ENCODE measurements at regions not wholly inside any gene's neighbourhood (a gene's known extent, or its start where the extent isn't known, plus 50 kb on each side); places are given as distances from the start of the nearest gene placed in this dataset.

DNA sequence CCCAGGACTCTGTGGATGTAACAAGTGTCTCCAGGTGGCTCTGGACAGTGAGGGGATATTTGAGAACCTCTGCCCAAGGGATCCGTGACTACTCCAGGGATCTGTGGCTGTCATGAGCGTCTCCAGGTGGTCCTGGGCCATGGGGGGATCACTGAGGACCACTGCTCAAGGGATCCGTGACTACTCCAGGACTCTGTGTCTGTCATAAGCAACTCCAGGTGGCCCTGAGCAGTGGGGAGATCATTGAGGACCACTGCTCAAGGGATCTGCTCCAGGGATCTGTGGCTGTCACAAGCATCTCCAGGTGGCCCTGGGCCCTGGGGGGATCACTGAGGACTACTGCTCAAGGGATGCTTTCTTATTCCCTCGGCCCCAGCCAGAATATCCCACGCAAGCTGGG lies 133.2 kb upstream of the ADARB2 start (continued):
- TF ChIP-seq, protein P1, sequence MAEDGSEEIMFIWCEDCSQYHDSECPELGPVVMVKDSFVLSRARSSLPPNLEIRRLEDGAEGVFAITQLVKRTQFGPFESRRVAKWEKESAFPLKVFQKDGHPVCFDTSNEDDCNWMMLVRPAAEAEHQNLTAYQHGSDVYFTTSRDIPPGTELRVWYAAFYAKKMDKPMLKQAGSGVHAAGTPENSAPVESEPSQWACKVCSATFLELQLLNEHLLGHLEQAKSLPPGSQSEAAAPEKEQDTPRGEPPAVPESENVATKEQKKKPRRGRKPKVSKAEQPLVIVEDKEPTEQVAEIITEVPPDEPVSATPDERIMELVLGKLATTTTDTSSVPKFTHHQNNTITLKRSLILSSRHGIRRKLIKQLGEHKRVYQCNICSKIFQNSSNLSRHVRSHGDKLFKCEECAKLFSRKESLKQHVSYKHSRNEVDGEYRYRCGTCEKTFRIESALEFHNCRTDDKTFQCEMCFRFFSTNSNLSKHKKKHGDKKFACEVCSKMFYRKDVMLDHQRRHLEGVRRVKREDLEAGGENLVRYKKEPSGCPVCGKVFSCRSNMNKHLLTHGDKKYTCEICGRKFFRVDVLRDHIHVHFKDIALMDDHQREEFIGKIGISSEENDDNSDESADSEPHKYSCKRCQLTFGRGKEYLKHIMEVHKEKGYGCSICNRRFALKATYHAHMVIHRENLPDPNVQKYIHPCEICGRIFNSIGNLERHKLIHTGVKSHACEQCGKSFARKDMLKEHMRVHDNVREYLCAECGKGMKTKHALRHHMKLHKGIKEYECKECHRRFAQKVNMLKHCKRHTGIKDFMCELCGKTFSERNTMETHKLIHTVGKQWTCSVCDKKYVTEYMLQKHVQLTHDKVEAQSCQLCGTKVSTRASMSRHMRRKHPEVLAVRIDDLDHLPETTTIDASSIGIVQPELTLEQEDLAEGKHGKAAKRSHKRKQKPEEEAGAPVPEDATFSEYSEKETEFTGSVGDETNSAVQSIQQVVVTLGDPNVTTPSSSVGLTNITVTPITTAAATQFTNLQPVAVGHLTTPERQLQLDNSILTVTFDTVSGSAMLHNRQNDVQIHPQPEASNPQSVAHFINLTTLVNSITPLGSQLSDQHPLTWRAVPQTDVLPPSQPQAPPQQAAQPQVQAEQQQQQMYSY (CRISPR knock-in tag; IDR thresholded peaks at IDR 0.05), result no peak

DNA sequence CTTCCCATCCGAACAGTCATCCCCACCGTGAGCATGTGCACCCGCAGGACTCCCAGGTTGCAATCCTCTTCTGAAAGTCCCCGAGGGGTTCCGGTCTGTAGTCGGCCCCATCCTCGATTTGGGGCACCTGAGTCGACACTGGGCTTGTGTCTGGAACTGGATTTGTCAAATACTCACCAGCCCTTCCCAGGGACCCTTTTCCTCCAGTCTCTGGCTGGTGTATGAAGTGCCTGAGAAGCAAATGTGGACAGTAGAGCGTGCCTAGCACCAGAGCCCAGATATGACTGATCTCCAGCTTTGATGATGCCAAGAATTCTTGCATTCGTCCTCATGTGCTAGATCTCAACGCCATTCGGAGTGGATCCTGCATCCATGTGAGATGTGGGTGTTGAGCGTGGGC lies 132.5 kb upstream of the ADARB2 start:
- no peak for DNase-seq (ENCODE audit: low spot score)
- peaks cover 6% of the 10 kb centered on the region for H3K9me3 Mint-ChIP-seq
- no peak for ATAC-seq
- no peak overlapping the region for H3K27ac Mint-ChIP-seq
- ChIA-PET CTCF (no interaction called here), POLR2A (no interaction called here)
- no peak for TF ChIP-seq ZNF671 (CRISPR knock-in tag; IDR thresholded peaks at IDR 0.05)
- no peak for TF ChIP-seq TEAD1 (CRISPR knock-in tag; IDR thresholded peaks at IDR 0.05)
- TF ChIP-seq, protein P2, sequence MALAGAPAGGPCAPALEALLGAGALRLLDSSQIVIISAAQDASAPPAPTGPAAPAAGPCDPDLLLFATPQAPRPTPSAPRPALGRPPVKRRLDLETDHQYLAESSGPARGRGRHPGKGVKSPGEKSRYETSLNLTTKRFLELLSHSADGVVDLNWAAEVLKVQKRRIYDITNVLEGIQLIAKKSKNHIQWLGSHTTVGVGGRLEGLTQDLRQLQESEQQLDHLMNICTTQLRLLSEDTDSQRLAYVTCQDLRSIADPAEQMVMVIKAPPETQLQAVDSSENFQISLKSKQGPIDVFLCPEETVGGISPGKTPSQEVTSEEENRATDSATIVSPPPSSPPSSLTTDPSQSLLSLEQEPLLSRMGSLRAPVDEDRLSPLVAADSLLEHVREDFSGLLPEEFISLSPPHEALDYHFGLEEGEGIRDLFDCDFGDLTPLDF (CRISPR knock-in tag; IDR thresholded peaks at IDR 0.05), result no peak
- no peak for TF ChIP-seq TCF7 (CRISPR knock-in tag; IDR thresholded peaks at IDR 0.05; ENCODE audit: low read depth)
- no peak for TF ChIP-seq JUN (CRISPR knock-in tag; IDR thresholded peaks at IDR 0.05)
- TF ChIP-seq, protein P3, sequence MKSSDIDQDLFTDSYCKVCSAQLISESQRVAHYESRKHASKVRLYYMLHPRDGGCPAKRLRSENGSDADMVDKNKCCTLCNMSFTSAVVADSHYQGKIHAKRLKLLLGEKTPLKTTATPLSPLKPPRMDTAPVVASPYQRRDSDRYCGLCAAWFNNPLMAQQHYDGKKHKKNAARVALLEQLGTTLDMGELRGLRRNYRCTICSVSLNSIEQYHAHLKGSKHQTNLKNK (CRISPR knock-in tag; IDR thresholded peaks at IDR 0.05), result no peak
- TF ChIP-seq FOXP1 (CRISPR knock-in tag; IDR thresholded peaks at IDR 0.05; ENCODE audit: borderline replicate concordance), result no peak
- TF ChIP-seq, protein P4, sequence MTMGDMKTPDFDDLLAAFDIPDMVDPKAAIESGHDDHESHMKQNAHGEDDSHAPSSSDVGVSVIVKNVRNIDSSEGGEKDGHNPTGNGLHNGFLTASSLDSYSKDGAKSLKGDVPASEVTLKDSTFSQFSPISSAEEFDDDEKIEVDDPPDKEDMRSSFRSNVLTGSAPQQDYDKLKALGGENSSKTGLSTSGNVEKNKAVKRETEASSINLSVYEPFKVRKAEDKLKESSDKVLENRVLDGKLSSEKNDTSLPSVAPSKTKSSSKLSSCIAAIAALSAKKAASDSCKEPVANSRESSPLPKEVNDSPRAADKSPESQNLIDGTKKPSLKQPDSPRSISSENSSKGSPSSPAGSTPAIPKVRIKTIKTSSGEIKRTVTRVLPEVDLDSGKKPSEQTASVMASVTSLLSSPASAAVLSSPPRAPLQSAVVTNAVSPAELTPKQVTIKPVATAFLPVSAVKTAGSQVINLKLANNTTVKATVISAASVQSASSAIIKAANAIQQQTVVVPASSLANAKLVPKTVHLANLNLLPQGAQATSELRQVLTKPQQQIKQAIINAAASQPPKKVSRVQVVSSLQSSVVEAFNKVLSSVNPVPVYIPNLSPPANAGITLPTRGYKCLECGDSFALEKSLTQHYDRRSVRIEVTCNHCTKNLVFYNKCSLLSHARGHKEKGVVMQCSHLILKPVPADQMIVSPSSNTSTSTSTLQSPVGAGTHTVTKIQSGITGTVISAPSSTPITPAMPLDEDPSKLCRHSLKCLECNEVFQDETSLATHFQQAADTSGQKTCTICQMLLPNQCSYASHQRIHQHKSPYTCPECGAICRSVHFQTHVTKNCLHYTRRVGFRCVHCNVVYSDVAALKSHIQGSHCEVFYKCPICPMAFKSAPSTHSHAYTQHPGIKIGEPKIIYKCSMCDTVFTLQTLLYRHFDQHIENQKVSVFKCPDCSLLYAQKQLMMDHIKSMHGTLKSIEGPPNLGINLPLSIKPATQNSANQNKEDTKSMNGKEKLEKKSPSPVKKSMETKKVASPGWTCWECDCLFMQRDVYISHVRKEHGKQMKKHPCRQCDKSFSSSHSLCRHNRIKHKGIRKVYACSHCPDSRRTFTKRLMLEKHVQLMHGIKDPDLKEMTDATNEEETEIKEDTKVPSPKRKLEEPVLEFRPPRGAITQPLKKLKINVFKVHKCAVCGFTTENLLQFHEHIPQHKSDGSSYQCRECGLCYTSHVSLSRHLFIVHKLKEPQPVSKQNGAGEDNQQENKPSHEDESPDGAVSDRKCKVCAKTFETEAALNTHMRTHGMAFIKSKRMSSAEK (CRISPR knock-in tag; IDR thresholded peaks at IDR 0.05; ENCODE audit: borderline replicate concordance), result no peak
- TF ChIP-seq GRHL2 (CRISPR knock-in tag; IDR thresholded peaks at IDR 0.05; ENCODE audit: insufficient replicate concordance, severe bottlenecking), result no peak
- TF ChIP-seq ZNF263 (CRISPR knock-in tag; IDR thresholded peaks at IDR 0.05; ENCODE audit: low read depth), result no peak
- TF ChIP-seq HMGA2 (CRISPR knock-in tag; IDR thresholded peaks at IDR 0.05), result no peak
- no peak for TF ChIP-seq JAZF1 (CRISPR knock-in tag; IDR thresholded peaks at IDR 0.05)
- no peak for TF ChIP-seq ZNF423 (CRISPR knock-in tag; IDR thresholded peaks at IDR 0.05)
- TF ChIP-seq, protein P5, sequence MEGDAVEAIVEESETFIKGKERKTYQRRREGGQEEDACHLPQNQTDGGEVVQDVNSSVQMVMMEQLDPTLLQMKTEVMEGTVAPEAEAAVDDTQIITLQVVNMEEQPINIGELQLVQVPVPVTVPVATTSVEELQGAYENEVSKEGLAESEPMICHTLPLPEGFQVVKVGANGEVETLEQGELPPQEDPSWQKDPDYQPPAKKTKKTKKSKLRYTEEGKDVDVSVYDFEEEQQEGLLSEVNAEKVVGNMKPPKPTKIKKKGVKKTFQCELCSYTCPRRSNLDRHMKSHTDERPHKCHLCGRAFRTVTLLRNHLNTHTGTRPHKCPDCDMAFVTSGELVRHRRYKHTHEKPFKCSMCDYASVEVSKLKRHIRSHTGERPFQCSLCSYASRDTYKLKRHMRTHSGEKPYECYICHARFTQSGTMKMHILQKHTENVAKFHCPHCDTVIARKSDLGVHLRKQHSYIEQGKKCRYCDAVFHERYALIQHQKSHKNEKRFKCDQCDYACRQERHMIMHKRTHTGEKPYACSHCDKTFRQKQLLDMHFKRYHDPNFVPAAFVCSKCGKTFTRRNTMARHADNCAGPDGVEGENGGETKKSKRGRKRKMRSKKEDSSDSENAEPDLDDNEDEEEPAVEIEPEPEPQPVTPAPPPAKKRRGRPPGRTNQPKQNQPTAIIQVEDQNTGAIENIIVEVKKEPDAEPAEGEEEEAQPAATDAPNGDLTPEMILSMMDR (IDR thresholded peaks at IDR 0.05), result no peak
- no peaks in the 10 kb centered on the region for H3K36me3 Mint-ChIP-seq
- peaks cover 58% of the 10 kb centered on the region for H3K27me3 Mint-ChIP-seq (ENCODE audit: low read depth)
- no peak overlapping the region for H3K4me3 Mint-ChIP-seq
- H3K4me1 Mint-ChIP-seq, result no peaks in the 10 kb centered on the region
